ENCODE measurements at regions not wholly inside any gene's neighbourhood (a gene's known extent, or its start where the extent isn't known, plus 50 kb on each side); places are given as distances from the start of the nearest gene placed in this dataset.

GRCh38 chr14:84253326-84253725 lies 1276.6 kb upstream of the FLRT2 start:
- no peak overlapping the region for H3K4me3 ChIP-seq (ENCODE audit: low read depth, low read length)
- POLR2A ChIA-PET = no interaction called here

GRCh38 chr14:84254290-84254689 lies 1275.7 kb upstream of the FLRT2 start:
- no peak overlapping the region for H3K4me3 ChIP-seq (ENCODE audit: low read depth, low read length)
- no peak for TF ChIP-seq RBAK (tag by site-specific recombination; IDR thresholded peaks at IDR 0.05)
- TF ChIP-seq ZNF677 (tag by site-specific recombination; IDR thresholded peaks at IDR 0.05) = no peak
- TF ChIP-seq ZNF140 (tag by site-specific recombination; IDR thresholded peaks at IDR 0.05) = no peak
- TF ChIP-seq, protein P1, sequence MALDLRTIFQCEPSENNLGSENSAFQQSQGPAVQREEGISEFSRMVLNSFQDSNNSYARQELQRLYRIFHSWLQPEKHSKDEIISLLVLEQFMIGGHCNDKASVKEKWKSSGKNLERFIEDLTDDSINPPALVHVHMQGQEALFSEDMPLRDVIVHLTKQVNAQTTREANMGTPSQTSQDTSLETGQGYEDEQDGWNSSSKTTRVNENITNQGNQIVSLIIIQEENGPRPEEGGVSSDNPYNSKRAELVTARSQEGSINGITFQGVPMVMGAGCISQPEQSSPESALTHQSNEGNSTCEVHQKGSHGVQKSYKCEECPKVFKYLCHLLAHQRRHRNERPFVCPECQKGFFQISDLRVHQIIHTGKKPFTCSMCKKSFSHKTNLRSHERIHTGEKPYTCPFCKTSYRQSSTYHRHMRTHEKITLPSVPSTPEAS (tag by site-specific recombination; IDR thresholded peaks at IDR 0.05) = no peak
- no peak for TF ChIP-seq ZNF214 (tag by site-specific recombination; IDR thresholded peaks at IDR 0.05; ENCODE audit: borderline replicate concordance)
- TF ChIP-seq, protein P2, sequence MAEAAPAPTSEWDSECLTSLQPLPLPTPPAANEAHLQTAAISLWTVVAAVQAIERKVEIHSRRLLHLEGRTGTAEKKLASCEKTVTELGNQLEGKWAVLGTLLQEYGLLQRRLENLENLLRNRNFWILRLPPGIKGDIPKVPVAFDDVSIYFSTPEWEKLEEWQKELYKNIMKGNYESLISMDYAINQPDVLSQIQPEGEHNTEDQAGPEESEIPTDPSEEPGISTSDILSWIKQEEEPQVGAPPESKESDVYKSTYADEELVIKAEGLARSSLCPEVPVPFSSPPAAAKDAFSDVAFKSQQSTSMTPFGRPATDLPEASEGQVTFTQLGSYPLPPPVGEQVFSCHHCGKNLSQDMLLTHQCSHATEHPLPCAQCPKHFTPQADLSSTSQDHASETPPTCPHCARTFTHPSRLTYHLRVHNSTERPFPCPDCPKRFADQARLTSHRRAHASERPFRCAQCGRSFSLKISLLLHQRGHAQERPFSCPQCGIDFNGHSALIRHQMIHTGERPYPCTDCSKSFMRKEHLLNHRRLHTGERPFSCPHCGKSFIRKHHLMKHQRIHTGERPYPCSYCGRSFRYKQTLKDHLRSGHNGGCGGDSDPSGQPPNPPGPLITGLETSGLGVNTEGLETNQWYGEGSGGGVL (tag by site-specific recombination; IDR thresholded peaks at IDR 0.05) = no peak
- no peak overlapping the region for H3K27ac ChIP-seq (ENCODE audit: extremely low read depth, low read depth, low read length)
- ChIA-PET POLR2A (no interaction called here), CTCF (interaction anchor here (1.0 kb wide), 1 partner anchor 16 kb away, joined by 3 read pairs; no protein-coding TSS in a partner anchor)
- H3K9me3 ChIP-seq (ENCODE audit: control insufficient read depth, insufficient read depth, low read depth, low read length) = no peaks in the 10 kb centered on the region
- no peaks in the 10 kb centered on the region for H3K4me1 ChIP-seq (ENCODE audit: control insufficient read depth, insufficient read depth, low read length)
- no peaks in the 10 kb centered on the region for H3K36me3 ChIP-seq (ENCODE audit: control insufficient read depth in 2 of 2, insufficient read depth in 1 of 2, low read length in 2 of 2)

More at GRCh38 chr14:84253326-84253725, 1276.6 kb upstream of the FLRT2 start:
- no peaks in the 10 kb centered on the region for H3K9me3 ChIP-seq (ENCODE audit: control insufficient read depth, insufficient read depth, low read depth, low read length)
- CTCF ChIA-PET = no interaction called here
- TF ChIP-seq ZNF24 (tag by site-specific recombination; IDR thresholded peaks at IDR 0.05) = no peak
- no peak for TF ChIP-seq ZFP41 (tag by site-specific recombination; IDR thresholded peaks at IDR 0.05; ENCODE audit: borderline replicate concordance)
- TF ChIP-seq, protein P3, sequence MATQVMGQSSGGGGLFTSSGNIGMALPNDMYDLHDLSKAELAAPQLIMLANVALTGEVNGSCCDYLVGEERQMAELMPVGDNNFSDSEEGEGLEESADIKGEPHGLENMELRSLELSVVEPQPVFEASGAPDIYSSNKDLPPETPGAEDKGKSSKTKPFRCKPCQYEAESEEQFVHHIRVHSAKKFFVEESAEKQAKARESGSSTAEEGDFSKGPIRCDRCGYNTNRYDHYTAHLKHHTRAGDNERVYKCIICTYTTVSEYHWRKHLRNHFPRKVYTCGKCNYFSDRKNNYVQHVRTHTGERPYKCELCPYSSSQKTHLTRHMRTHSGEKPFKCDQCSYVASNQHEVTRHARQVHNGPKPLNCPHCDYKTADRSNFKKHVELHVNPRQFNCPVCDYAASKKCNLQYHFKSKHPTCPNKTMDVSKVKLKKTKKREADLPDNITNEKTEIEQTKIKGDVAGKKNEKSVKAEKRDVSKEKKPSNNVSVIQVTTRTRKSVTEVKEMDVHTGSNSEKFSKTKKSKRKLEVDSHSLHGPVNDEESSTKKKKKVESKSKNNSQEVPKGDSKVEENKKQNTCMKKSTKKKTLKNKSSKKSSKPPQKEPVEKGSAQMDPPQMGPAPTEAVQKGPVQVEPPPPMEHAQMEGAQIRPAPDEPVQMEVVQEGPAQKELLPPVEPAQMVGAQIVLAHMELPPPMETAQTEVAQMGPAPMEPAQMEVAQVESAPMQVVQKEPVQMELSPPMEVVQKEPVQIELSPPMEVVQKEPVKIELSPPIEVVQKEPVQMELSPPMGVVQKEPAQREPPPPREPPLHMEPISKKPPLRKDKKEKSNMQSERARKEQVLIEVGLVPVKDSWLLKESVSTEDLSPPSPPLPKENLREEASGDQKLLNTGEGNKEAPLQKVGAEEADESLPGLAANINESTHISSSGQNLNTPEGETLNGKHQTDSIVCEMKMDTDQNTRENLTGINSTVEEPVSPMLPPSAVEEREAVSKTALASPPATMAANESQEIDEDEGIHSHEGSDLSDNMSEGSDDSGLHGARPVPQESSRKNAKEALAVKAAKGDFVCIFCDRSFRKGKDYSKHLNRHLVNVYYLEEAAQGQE (tag by site-specific recombination; IDR thresholded peaks at IDR 0.05) = no peak
- no peak for TF ChIP-seq ZNF211 (tag by site-specific recombination; IDR thresholded peaks at IDR 0.05; ENCODE audit: low read depth)
- TF ChIP-seq ZNF514 (tag by site-specific recombination; IDR thresholded peaks at IDR 0.05) = no peak
- TF ChIP-seq KLF8 (tag by site-specific recombination; IDR thresholded peaks at IDR 0.05) = no peak
- no peak for TF ChIP-seq ZNF184 (tag by site-specific recombination; IDR thresholded peaks at IDR 0.05)
- no peak for TF ChIP-seq ZNF785 (tag by site-specific recombination; IDR thresholded peaks at IDR 0.05)
- no peaks in the 10 kb centered on the region for H3K36me3 ChIP-seq (ENCODE audit: control insufficient read depth in 2 of 2, insufficient read depth in 1 of 2, low read length in 2 of 2)
- no peak overlapping the region for H3K27ac ChIP-seq (ENCODE audit: extremely low read depth, low read depth, low read length)
- no peaks in the 10 kb centered on the region for H3K4me1 ChIP-seq (ENCODE audit: control insufficient read depth, insufficient read depth, low read length)

GRCh38 chr14:84262932-84263331 lies 1267.0 kb upstream of the FLRT2 start:
- ChIA-PET POLR2A (no interaction called here), CTCF (no interaction called here)
- Histone ChIP-seq H3K36me3 (ENCODE audit: control insufficient read depth in 2 of 2, insufficient read depth in 1 of 2, low read length in 2 of 2) (no peaks in the 10 kb centered on the region), H3K4me1 (ENCODE audit: control insufficient read depth, insufficient read depth, low read length) (no peaks in the 10 kb centered on the region), H3K4me3 (ENCODE audit: low read depth, low read length) (no peak overlapping the region), H3K9me3 (ENCODE audit: control insufficient read depth, insufficient read depth, low read depth, low read length) (no peaks in the 10 kb centered on the region), H3K27ac (ENCODE audit: extremely low read depth, low read depth, low read length) (no peak overlapping the region)
- TF ChIP-seq ZNF133 (tag by site-specific recombination; IDR thresholded peaks at IDR 0.05) (no peak), ZNF280C (tag by site-specific recombination; IDR thresholded peaks at IDR 0.05) (no peak), ZBTB20 (tag by site-specific recombination; IDR thresholded peaks at IDR 0.05) (no peak), ZSCAN23 (tag by site-specific recombination; IDR thresholded peaks at IDR 0.05) (no peak), ZNF514 (tag by site-specific recombination; IDR thresholded peaks at IDR 0.05) (no peak), ZNF280D (tag by site-specific recombination; IDR thresholded peaks at IDR 0.05) (no peak), ZNF701 (tag by site-specific recombination; IDR thresholded peaks at IDR 0.05) (no peak), KLF8 (tag by site-specific recombination; IDR thresholded peaks at IDR 0.05) (no peak), ZNF416 (tag by site-specific recombination; IDR thresholded peaks at IDR 0.05) (no peak)
